COLO668 (cell line): ENCODE measurements at regions not wholly inside any gene's neighbourhood (a gene's known extent, or its start where the extent isn't known, plus 50 kb on each side); places are given as distances from the start of the nearest gene placed in this dataset.
A peak's percentile ranks its signal among the peaks of the same experiment; 100 is the strongest.

Source experiments
- DNase-seq: peaks from one replicate; lab custom pipeline; 2025; ENCODE audit not compliant: unreplicated experiment; lab: John Stamatoyannopoulos, UW

GRCh38 chr18:27645929-27646328 lies 460.8 kb upstream of the CHST9 start:
- DNase-seq = no peak

- DNase-seq = no peak
Observed at GRCh38 chr18:27636576-27637085, 451.5 kb upstream of the CHST9 start.

- no peak for DNase-seq
Observed at GRCh38 chr18:27632706-27633105, 447.6 kb upstream of the CHST9 start.

GRCh38 chr18:27627927-27628326 lies 442.8 kb upstream of the CHST9 start:
- no peak for DNase-seq

GRCh38 chr18:27621236-27621890 lies 436.3 kb upstream of the CHST9 start:
- DNase-seq = no peak

- DNase-seq = no peak
Observed at GRCh38 chr18:27619906-27620305, 434.8 kb upstream of the CHST9 start.

- DNase-seq = no peak
Observed at GRCh38 chr18:27619090-27619772, 434.1 kb upstream of the CHST9 start.

- DNase-seq = no peak
Observed at GRCh38 chr18:27616324-27616723, 431.2 kb upstream of the CHST9 start.

GRCh38 chr18:27614951-27615844 lies 430.1 kb upstream of the CHST9 start:
- no peak for DNase-seq

- no peak for DNase-seq
Observed at GRCh38 chr18:27609221-27609620, 424.1 kb upstream of the CHST9 start.

GRCh38 chr18:27608742-27609141 lies 423.6 kb upstream of the CHST9 start:
- DNase-seq = no peak

GRCh38 chr18:27608174-27608573 lies 423.1 kb upstream of the CHST9 start:
- DNase-seq = no peak

GRCh38 chr18:27606741-27607140 lies 421.6 kb upstream of the CHST9 start:
- peak; percentile 34 for DNase-seq

- DNase-seq = peak; percentile 75
Observed at GRCh38 chr18:27605107-27605834, 420.2 kb upstream of the CHST9 start.

- DNase-seq = no peak
Observed at GRCh38 chr18:27604583-27604982, 419.5 kb upstream of the CHST9 start.

GRCh38 chr18:27602092-27602491 lies 417.0 kb upstream of the CHST9 start:
- no peak for DNase-seq

GRCh38 chr18:27600245-27600644 lies 415.1 kb upstream of the CHST9 start:
- DNase-seq = no peak

GRCh38 chr18:27599202-27599829 lies 414.2 kb upstream of the CHST9 start:
- DNase-seq = peak; percentile 59

- DNase-seq = no peak
Observed at GRCh38 chr18:27595113-27595838, 410.2 kb upstream of the CHST9 start.
